Kidney epithelial cell (primary cell): ENCODE measurements at regions not wholly inside any gene's neighbourhood (a gene's known extent, or its start where the extent isn't known, plus 50 kb on each side); places are given as distances from the start of the nearest gene placed in this dataset.

ENCODE experiments used
- DNase-seq: peaks from one replicate; pipeline ENCODE4 v3.0.0-alpha.2; 2010; ENCODE audit warnings: low read depth
- H3K27me3 ChIP-seq: 2 replicates; pipeline ENCODE4 v1.6.0; 2011; ENCODE audit warnings: low read length; ENCODE audit not compliant: control insufficient read depth, insufficient read depth
- H3K36me3 ChIP-seq: 2 replicates; pipeline ENCODE4 v1.5.1; 2011; ENCODE audit warnings: low read length; ENCODE audit not compliant: control insufficient read depth, insufficient read depth
- H3K4me3 ChIP-seq: 2 replicates; pipeline ENCODE4 v1.5.1; 2011; ENCODE audit warnings: low read depth, mild to moderate bottlenecking, control low read depth, low read length
- TF ChIP-seq, protein P1 (sequence below): IDR thresholded peaks from 2 replicates; pipeline ENCODE4 v1.5.1; 2011; ENCODE audit warnings: mild to moderate bottlenecking, moderate library complexity, low read length, control low read depth, inconsistent platforms; ENCODE audit not compliant: insufficient read depth, poor library complexity, severe bottlenecking

GRCh38 chr3:66574091-66574490 lies 73.3 kb upstream of the LRIG1 start:
- Histone ChIP-seq H3K4me3 (no peak overlapping the region), H3K27me3 (no peaks in the 10 kb centered on the region), H3K36me3 (no peaks in the 10 kb centered on the region)
- TF ChIP-seq, protein P1, sequence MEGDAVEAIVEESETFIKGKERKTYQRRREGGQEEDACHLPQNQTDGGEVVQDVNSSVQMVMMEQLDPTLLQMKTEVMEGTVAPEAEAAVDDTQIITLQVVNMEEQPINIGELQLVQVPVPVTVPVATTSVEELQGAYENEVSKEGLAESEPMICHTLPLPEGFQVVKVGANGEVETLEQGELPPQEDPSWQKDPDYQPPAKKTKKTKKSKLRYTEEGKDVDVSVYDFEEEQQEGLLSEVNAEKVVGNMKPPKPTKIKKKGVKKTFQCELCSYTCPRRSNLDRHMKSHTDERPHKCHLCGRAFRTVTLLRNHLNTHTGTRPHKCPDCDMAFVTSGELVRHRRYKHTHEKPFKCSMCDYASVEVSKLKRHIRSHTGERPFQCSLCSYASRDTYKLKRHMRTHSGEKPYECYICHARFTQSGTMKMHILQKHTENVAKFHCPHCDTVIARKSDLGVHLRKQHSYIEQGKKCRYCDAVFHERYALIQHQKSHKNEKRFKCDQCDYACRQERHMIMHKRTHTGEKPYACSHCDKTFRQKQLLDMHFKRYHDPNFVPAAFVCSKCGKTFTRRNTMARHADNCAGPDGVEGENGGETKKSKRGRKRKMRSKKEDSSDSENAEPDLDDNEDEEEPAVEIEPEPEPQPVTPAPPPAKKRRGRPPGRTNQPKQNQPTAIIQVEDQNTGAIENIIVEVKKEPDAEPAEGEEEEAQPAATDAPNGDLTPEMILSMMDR, result no peak
- DNase-seq, result no peak

GRCh38 chr3:66577426-66578203 lies 76.8 kb upstream of the LRIG1 start:
- no peaks in the 10 kb centered on the region for H3K27me3 ChIP-seq
- no peak overlapping the region for H3K4me3 ChIP-seq
- H3K36me3 ChIP-seq, result no peaks in the 10 kb centered on the region
- no peak for DNase-seq
- TF ChIP-seq, protein P1, result no peak

DNA sequence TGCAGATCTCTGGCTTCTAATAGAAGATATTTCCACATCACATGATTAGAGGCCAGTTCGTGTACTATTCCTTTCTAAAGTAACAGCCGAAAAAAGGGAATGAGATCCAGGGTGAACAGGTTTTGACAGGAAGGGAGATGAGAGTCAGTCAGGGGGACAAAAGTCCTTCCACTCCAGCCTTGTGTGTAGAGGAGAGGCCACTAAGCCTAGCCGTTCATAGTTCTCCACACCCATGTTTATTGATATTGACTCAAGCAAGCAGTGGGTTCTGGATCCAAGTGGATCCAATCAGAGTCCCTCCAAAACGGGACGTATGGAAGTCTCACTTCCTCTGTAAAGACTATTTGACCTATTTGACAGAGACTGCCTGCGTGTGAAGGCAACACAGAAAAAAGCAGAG lies 80.4 kb upstream of the LRIG1 start:
- TF ChIP-seq, protein P1, result no peak
- Histone ChIP-seq H3K4me3 (no peak overlapping the region), H3K36me3 (no peaks in the 10 kb centered on the region), H3K27me3 (no peaks in the 10 kb centered on the region)
- no peak for DNase-seq

DNA sequence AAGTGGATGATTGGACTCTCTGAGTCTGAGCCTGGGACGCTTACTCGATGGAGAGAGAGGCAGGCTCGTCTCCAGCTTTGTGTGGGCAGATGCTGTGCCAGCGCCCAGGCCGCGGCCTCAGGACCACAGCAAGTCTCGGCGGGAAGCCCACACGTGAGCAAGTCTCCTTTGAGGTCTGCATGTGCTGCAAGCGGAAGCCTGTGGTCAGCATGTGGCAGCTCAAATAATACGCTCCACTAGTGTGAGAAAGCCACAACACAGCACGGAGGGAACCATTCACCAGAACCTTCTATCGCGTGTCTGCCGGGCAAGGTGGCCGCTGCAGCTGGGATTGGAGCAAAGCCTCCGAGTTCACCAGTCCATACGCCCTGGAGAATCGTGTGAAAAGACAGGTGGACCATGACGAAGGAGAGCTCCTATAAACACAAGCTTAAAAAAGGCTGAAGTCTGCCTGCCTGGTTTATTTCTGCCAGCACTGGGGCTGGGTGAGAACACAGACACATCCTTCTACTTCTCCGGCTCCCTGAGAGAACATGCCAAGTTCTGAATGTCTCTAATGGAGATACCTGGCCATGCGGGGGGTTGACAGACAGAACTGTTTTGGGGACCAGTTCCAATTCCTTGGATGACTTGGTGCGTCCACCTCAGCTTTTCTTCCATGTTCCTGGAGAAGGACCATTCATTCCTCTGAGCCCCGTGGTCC lies 82.0 kb upstream of the LRIG1 start:
- Histone ChIP-seq H3K36me3 (no peaks in the 10 kb centered on the region), H3K4me3 (no peak overlapping the region), H3K27me3 (no peaks in the 10 kb centered on the region)
- TF ChIP-seq, protein P1, result no peak
- DNase-seq, result no peak

- no peak for DNase-seq
- no peaks in the 10 kb centered on the region for H3K27me3 ChIP-seq
- TF ChIP-seq, protein P1, result no peak
Observed at GRCh38 chr3:66583424-66584040, 82.7 kb upstream of the LRIG1 start.

More at GRCh38 chr3:66583424-66584040, 82.7 kb upstream of the LRIG1 start:
- Histone ChIP-seq H3K36me3 (no peaks in the 10 kb centered on the region), H3K4me3 (no peak overlapping the region)
